SU-DHL-6 (cell line): ENCODE measurements at regions not wholly inside any gene's neighbourhood (a gene's known extent, or its start where the extent isn't known, plus 50 kb on each side); places are given as distances from the start of the nearest gene placed in this dataset.

Experiments
- H2AFZ ChIP-seq: fragments of 200-600 bp; sonication (generic); 2 replicates; pipeline ENCODE4 v1.6.1; 2014; ENCODE audit warnings: low read depth, mild to moderate bottlenecking, moderate library complexity, mixed read lengths, antibody characterized with exemption, low read length; ENCODE audit not compliant: severe bottlenecking
- H3F3A ChIP-seq: fragments of 200-600 bp; shearing (Covaris generic); 2 replicates; pipeline ENCODE4 v1.6.0; 2016; ENCODE audit warnings: antibody characterized with exemption, mild to moderate bottlenecking; ENCODE audit not compliant: insufficient read depth
- H3K27ac ChIP-seq: fragments of 200-600 bp; sonication (generic); 2 replicates; pipeline ENCODE4 v1.5.1; 2016; ENCODE audit warnings: low read depth, mild to moderate bottlenecking, low read length, moderate library complexity, mixed read lengths
- H3K27me3 ChIP-seq: fragments of 200-600 bp; sonication (generic), shearing (Covaris generic); 2 replicates; pipeline ENCODE4 v1.6.0; 2014; ENCODE audit warnings: mild to moderate bottlenecking, low read length
- H3K36me3 ChIP-seq: fragments of 200-600 bp; sonication (generic); 2 replicates; pipeline ENCODE4 v1.6.1; 2014; ENCODE audit warnings: mild to moderate bottlenecking, low read length, mixed read lengths
- H3K4me2 ChIP-seq: fragments of 300-600, 200-600 bp; shearing (Covaris generic), sonication (generic); 2 replicates; pipeline ENCODE4 v1.6.0; 2014; ENCODE audit warnings: low read length, low read depth, mild to moderate bottlenecking; ENCODE audit not compliant: poor library complexity, severe bottlenecking
- H3K4me3 ChIP-seq: fragments of 200-600 bp; sonication (generic); 2 replicates; pipeline ENCODE4 v1.5.1; 2014; ENCODE audit warnings: antibody characterized with exemption, low read length, mild to moderate bottlenecking, mixed read lengths; ENCODE audit not compliant: insufficient read depth, poor library complexity, severe bottlenecking
- H3K79me2 ChIP-seq: fragments of 200-600 bp; sonication (generic); 2 replicates; pipeline ENCODE4 v1.6.1; 2014; ENCODE audit warnings: mild to moderate bottlenecking, low read length, moderate library complexity; ENCODE audit not compliant: insufficient read depth
- H3K9ac ChIP-seq: fragments of 200-600 bp; sonication (generic); 2 replicates; pipeline ENCODE4 v1.7.0; 2014; ENCODE audit warnings: mild to moderate bottlenecking, low read length
- H3K9me2 ChIP-seq: fragments of 200-600 bp; sonication (generic); replicated peaks from 2 replicates; pipeline ENCODE4 v1.6.1; 2014; ENCODE audit warnings: low read length; ENCODE audit not compliant: insufficient read depth
- H3K9me3 ChIP-seq: fragments of 200-600 bp; sonication (generic); 2 replicates; pipeline ENCODE4 v1.6.1; 2014; ENCODE audit warnings: low read length, mixed read lengths; ENCODE audit not compliant: insufficient read depth
- H4K20me1 ChIP-seq: fragments of 200-600 bp; sonication (generic); 2 replicates; pipeline ENCODE4 v1.6.1; 2014; ENCODE audit warnings: low read depth, mild to moderate bottlenecking, antibody characterized with exemption, low read length, moderate library complexity, mixed read lengths
- EZH2phosphoT487 ChIP-seq: fragments of 200-600 bp; sonication (generic), shearing (Covaris generic); conservative IDR thresholded peaks from 2 replicates; pipeline ENCODE4 v1.6.1; 2018; ENCODE audit warnings: mild to moderate bottlenecking, antibody characterized with exemption, low read length, moderate library complexity, mixed read lengths
- TF ChIP-seq, protein P1 (sequence below): fragments of 200-600 bp; sonication (generic); IDR thresholded peaks from one replicate; pipeline ENCODE4 v1.5.1; 2017; ENCODE audit warnings: antibody characterized with exemption, mild to moderate bottlenecking, low read length, moderate library complexity; ENCODE audit not compliant: insufficient read depth, poor library complexity, severe bottlenecking

DNA sequence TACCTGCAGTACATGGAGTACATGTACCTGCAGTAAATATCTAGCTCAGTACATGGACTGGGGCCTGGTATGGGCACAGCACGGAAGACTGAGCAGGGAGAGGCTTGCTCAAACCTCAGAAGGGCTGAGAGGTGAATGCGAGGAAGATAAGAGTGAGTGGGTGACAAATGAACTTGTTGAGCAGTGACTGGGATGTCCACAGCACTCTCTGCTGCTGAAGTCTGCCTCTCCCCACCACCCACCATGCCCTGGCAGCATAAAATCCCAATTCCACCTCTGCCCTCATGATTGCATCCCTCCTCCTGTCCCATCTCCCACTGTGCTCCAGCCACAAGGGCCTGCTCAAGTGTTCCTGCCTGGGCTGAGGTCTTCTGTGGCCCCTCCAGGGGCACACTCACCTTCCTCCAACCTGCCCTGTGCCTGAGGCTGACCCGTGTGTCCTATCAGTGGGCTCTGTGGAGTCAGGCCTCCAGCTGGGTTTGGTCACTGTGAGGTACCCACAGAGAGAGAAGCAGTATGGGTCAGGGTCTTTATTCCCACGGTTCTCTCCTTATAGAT lies 114.2 kb downstream of the FOXD2 start:
- Histone ChIP-seq H2AFZ (no peak overlapping the region), H3K9ac (no peak overlapping the region), H3K27me3 (no peaks in the 10 kb centered on the region), H3K4me3 (no peak overlapping the region), H3K79me2 (no peaks in the 10 kb centered on the region), H3F3A (no peaks in the 10 kb centered on the region), H3K4me2 (no peak overlapping the region), H3K36me3 (no peaks in the 10 kb centered on the region), H3K9me3 (no peaks in the 10 kb centered on the region), H3K27ac (no peak overlapping the region), H4K20me1 (no peaks in the 10 kb centered on the region), H3K9me2 (no peaks in the 10 kb centered on the region)
- TF ChIP-seq, protein P1, sequence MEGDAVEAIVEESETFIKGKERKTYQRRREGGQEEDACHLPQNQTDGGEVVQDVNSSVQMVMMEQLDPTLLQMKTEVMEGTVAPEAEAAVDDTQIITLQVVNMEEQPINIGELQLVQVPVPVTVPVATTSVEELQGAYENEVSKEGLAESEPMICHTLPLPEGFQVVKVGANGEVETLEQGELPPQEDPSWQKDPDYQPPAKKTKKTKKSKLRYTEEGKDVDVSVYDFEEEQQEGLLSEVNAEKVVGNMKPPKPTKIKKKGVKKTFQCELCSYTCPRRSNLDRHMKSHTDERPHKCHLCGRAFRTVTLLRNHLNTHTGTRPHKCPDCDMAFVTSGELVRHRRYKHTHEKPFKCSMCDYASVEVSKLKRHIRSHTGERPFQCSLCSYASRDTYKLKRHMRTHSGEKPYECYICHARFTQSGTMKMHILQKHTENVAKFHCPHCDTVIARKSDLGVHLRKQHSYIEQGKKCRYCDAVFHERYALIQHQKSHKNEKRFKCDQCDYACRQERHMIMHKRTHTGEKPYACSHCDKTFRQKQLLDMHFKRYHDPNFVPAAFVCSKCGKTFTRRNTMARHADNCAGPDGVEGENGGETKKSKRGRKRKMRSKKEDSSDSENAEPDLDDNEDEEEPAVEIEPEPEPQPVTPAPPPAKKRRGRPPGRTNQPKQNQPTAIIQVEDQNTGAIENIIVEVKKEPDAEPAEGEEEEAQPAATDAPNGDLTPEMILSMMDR = no peak
- TF ChIP-seq EZH2phosphoT487 = no peak

DNA sequence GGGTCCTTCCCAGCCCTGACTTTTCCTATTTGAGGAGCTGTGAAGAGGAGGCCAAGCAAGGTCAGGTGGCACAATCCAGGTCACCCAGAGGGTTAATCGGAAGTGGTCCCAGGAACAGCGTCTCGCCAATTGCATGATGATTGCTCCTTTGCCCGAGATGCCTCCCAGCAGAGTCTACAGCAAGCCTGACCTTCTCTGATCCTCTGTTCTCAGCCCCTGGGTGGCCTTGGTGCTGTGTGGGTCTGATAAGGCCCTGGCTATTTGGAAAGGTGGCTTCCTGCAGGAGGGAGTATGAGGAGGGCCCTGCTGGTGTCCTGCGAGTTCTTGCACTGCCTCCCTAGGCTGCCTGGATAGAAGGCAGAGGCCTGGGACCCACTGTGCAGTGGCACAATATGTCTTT lies 116.2 kb downstream of the FOXD2 start:
- Histone ChIP-seq H2AFZ (no peak overlapping the region), H3F3A (no peaks in the 10 kb centered on the region), H4K20me1 (no peaks in the 10 kb centered on the region), H3K4me2 (no peak overlapping the region), H3K4me3 (no peak overlapping the region), H3K27me3 (no peaks in the 10 kb centered on the region), H3K9me3 (no peaks in the 10 kb centered on the region), H3K27ac (no peak overlapping the region), H3K36me3 (no peaks in the 10 kb centered on the region), H3K9me2 (no peaks in the 10 kb centered on the region), H3K79me2 (no peaks in the 10 kb centered on the region), H3K9ac (no peak overlapping the region)
- TF ChIP-seq EZH2phosphoT487 = no peak
- TF ChIP-seq, protein P1 = no peak

GRCh38 chr1:47554901-47555300 lies 117.1 kb downstream of the FOXD2 start:
- no peak overlapping the region for H3K4me2 ChIP-seq
- TF ChIP-seq, protein P1 = no peak
- TF ChIP-seq EZH2phosphoT487 = no peak
- H3K79me2 ChIP-seq = no peaks in the 10 kb centered on the region
- no peaks in the 10 kb centered on the region for H3K9me3 ChIP-seq
- no peaks in the 10 kb centered on the region for H4K20me1 ChIP-seq
- H3K36me3 ChIP-seq = no peaks in the 10 kb centered on the region
- no peaks in the 10 kb centered on the region for H3K9me2 ChIP-seq
- no peak overlapping the region for H3K9ac ChIP-seq
- H3K27ac ChIP-seq = no peak overlapping the region
- H2AFZ ChIP-seq = no peak overlapping the region
- H3K27me3 ChIP-seq = no peaks in the 10 kb centered on the region
- no peak overlapping the region for H3K4me3 ChIP-seq
- H3F3A ChIP-seq = no peaks in the 10 kb centered on the region

GRCh38 chr1:47555306-47555705 lies 117.5 kb downstream of the FOXD2 start:
- Histone ChIP-seq H3K27me3 (no peaks in the 10 kb centered on the region), H3K4me3 (no peak overlapping the region), H3K4me2 (no peak overlapping the region), H3K27ac (no peak overlapping the region), H2AFZ (no peak overlapping the region), H4K20me1 (no peaks in the 10 kb centered on the region), H3K36me3 (no peaks in the 10 kb centered on the region), H3K79me2 (no peaks in the 10 kb centered on the region), H3K9me3 (no peaks in the 10 kb centered on the region), H3K9me2 (no peaks in the 10 kb centered on the region), H3F3A (no peaks in the 10 kb centered on the region), H3K9ac (no peak overlapping the region)
- no peak for TF ChIP-seq EZH2phosphoT487
- TF ChIP-seq, protein P1 = no peak
